Mesenchymal stem cell (in vitro differentiated cells and primary cell): ENCODE measurements at regions not wholly inside any gene's neighbourhood (a gene's known extent, or its start where the extent isn't known, plus 50 kb on each side); places are given as distances from the start of the nearest gene placed in this dataset.

Source experiments
- DNase-seq: peaks from one replicate; pipeline ENCODE4 v3.0.0-alpha.2; 2013
- H2AFZ ChIP-seq: one replicate; pipeline ENCODE4 v1.6.1; 2013; ENCODE audit warnings: low read depth, mild to moderate bottlenecking, control low read depth, inconsistent platforms, low read length, moderate library complexity
- H2AK5ac ChIP-seq: 2 replicates; pipeline ENCODE4 v1.6.1; 2013; ENCODE audit warnings: low read length, moderate library complexity, mild to moderate bottlenecking, inconsistent platforms; ENCODE audit not compliant: severe bottlenecking
- H2BK120ac ChIP-seq: one replicate; pipeline ENCODE4 v1.6.1; 2013; ENCODE audit warnings: low read depth, mild to moderate bottlenecking, inconsistent platforms, low read length, moderate library complexity
- H2BK12ac ChIP-seq, 2 experiments: one replicate each; pipeline ENCODE4 v1.6.1; 2013; ENCODE audit warnings: inconsistent platforms in 2 of 2, low read length in 2 of 2, mild to moderate bottlenecking in 2 of 2, moderate library complexity in 2 of 2, control low read depth in 1 of 2
- H2BK15ac ChIP-seq: one replicate; pipeline ENCODE4 v1.6.1; 2013; ENCODE audit warnings: mild to moderate bottlenecking, low read depth, inconsistent platforms; ENCODE audit not compliant: poor library complexity, severe bottlenecking
- H2BK5ac ChIP-seq: 2 replicates; pipeline ENCODE4 v1.6.1; 2013; ENCODE audit warnings: low read depth, mild to moderate bottlenecking, low read length, control low read depth, inconsistent platforms; ENCODE audit not compliant: poor library complexity, severe bottlenecking
- H3K14ac ChIP-seq, 2 experiments: one replicate each; pipeline ENCODE4 v1.6.1; 2013; ENCODE audit warnings: inconsistent platforms in 2 of 2, low read length in 2 of 2, control low read depth in 1 of 2, mild to moderate bottlenecking in 1 of 2, moderate library complexity in 1 of 2
- H3K18ac ChIP-seq, 2 experiments: one replicate each; pipeline ENCODE4 v1.6.1; 2013; ENCODE audit warnings: inconsistent platforms in 2 of 2, low read length in 2 of 2, control low read depth in 1 of 2, low read depth in 1 of 2, mild to moderate bottlenecking in 1 of 2
- H3K23ac ChIP-seq, 2 experiments: one replicate each; pipeline ENCODE4 v1.6.1; 2013; ENCODE audit warnings: inconsistent platforms in 2 of 2, low read length in 2 of 2, mild to moderate bottlenecking in 2 of 2, moderate library complexity in 2 of 2, control low read depth in 1 of 2
- H3K27ac ChIP-seq: 2 replicates; pipeline ENCODE4 v1.5.1; 2013; ENCODE audit warnings: mild to moderate bottlenecking, moderate library complexity, low read length, control low read depth, inconsistent platforms; ENCODE audit not compliant: poor library complexity, severe bottlenecking
- H3K27me3 ChIP-seq, 2 experiments: 2 replicates each; pipeline versions ENCODE4 v1.6.1 to v1.7.0; 2013; ENCODE audit warnings: low read length in 2 of 2, mild to moderate bottlenecking in 2 of 2, moderate library complexity in 2 of 2, control low read depth in 1 of 2, inconsistent platforms in 1 of 2; ENCODE audit not compliant: control insufficient read depth in 1 of 2, insufficient read depth in 1 of 2
- H3K36me3 ChIP-seq, 2 experiments: 2 replicates each; pipeline versions ENCODE4 v1.6.1 to v1.7.0; 2013; ENCODE audit warnings: low read length in 2 of 2, control low read depth in 1 of 2, inconsistent platforms in 1 of 2, low read depth in 1 of 2, mild to moderate bottlenecking in 1 of 2; ENCODE audit not compliant: insufficient read depth in 2 of 2, control insufficient read depth in 1 of 2
- H3K4ac ChIP-seq, 2 experiments: one replicate each; pipeline ENCODE4 v1.6.1; 2013; ENCODE audit warnings: inconsistent platforms in 2 of 2, low read length in 2 of 2, mild to moderate bottlenecking in 2 of 2, moderate library complexity in 2 of 2, control low read depth in 1 of 2, low read depth in 1 of 2
- H3K4me1 ChIP-seq: 2 replicates; pipeline ENCODE4 v1.6.1; 2013; ENCODE audit warnings: low read depth, low read length, control low read depth; ENCODE audit not compliant: control insufficient read depth, insufficient read depth
- H3K4me2 ChIP-seq: 2 replicates; pipeline ENCODE4 v1.6.1; 2013; ENCODE audit warnings: low read length, mild to moderate bottlenecking, inconsistent platforms; ENCODE audit not compliant: poor library complexity, severe bottlenecking
- H3K4me3 ChIP-seq, 2 experiments: 2 replicates each; pipeline versions ENCODE4 v1.5.1 to v1.7.0; 2013; ENCODE audit warnings: low read length in 2 of 2, mild to moderate bottlenecking in 2 of 2, control low read depth in 1 of 2, low read depth in 1 of 2; ENCODE audit not compliant: insufficient read depth in 1 of 2
- H3K79me1 ChIP-seq: replicated peaks from 2 replicates; pipeline ENCODE4 v1.6.1; 2013; ENCODE audit warnings: mild to moderate bottlenecking, control low read depth, low read length, inconsistent platforms; ENCODE audit not compliant: poor library complexity, severe bottlenecking
- H3K9ac ChIP-seq: 2 replicates; pipeline ENCODE4 v1.7.0; 2013; ENCODE audit warnings: mild to moderate bottlenecking, low read length, moderate library complexity
- H3K9me3 ChIP-seq: 2 replicates; pipeline ENCODE4 v1.7.0; 2013; ENCODE audit warnings: mild to moderate bottlenecking, low read length; ENCODE audit not compliant: control insufficient read depth
- H4K8ac ChIP-seq: one replicate; pipeline ENCODE4 v1.6.1; 2013; ENCODE audit warnings: inconsistent platforms, mild to moderate bottlenecking, low read length, moderate library complexity
- H4K91ac ChIP-seq: one replicate; pipeline ENCODE4 v1.6.1; 2013; ENCODE audit warnings: mild to moderate bottlenecking, low read length, inconsistent platforms
- WGBS: methylation state at CpG from one replicate; pipeline ENCODE4 v1.1.7; 2013; ENCODE audit warnings: mixed read lengths; 5-methylcytosine and 5-hydroxymethylcytosine counted together

DNA sequence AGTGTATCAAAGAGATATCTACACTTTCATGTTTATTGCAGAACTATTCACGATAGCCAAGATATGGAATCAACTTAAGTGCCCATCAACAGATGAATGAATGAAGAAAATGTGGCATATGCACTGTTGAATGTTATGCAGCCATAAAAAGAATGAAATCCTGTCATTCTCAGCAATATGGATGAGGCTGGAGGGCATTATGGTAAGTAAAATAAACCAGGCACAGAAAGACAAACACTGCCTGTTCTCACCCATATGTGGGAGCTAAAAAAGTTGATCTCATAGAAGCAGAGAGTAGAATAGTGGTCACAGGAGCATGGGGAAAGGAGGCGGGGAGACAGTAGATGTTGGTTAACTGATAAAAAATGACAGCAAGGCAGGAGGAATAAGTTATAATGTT is 561.8 kb downstream of the TOX3 start:
- no peak overlapping the region for H3K9ac ChIP-seq
- H3K27me3 ChIP-seq: peaks cover 0 to 6% of the 10 kb centered on the region in 2 experiments
- no peak overlapping the region for H3K4ac ChIP-seq
- H3K4me2 ChIP-seq: no peak overlapping the region
- H3K4me3 ChIP-seq: no peak overlapping the region
- no peak overlapping the region for H4K91ac ChIP-seq
- no peaks in the 10 kb centered on the region for H3K79me1 ChIP-seq
- no peak overlapping the region for H2BK120ac ChIP-seq
- 96% methylated on average over 2 of the region's 2 CpGs for WGBS
- H2BK5ac ChIP-seq: no peak overlapping the region
- no peak overlapping the region for H2BK12ac ChIP-seq
- H3K27ac ChIP-seq: no peak overlapping the region
- no peak overlapping the region for H3K14ac ChIP-seq
- H2AFZ ChIP-seq: no peak overlapping the region
- no peak overlapping the region for H4K8ac ChIP-seq
- no peaks in the 10 kb centered on the region for H3K36me3 ChIP-seq
- H3K9me3 ChIP-seq: no peaks in the 10 kb centered on the region
- no peak overlapping the region for H2AK5ac ChIP-seq
- H3K23ac ChIP-seq: no peak overlapping the region
- no peaks in the 10 kb centered on the region for H3K4me1 ChIP-seq
- H2BK15ac ChIP-seq: no peak overlapping the region
- H3K18ac ChIP-seq: no peak overlapping the region
- no peak for DNase-seq

DNA sequence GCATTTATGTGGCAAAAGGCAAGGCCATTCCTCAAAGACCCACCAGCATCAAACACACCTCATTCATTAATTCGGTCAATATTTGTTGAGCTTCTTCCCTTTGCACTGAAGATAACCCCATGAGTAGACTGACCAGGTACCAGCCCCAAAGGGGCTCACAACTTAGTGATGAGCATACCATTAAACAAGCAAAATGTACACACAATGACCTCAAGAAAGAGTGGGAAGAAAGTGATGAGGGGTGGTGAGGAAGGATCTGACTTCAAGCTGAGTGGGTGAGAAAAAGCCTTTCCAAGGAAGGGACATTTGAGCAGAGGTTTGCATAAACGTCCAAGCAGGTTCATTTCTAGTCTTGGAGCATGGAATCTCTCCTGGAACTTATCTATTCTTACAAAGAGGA is 562.5 kb downstream of the TOX3 start:
- H2BK5ac ChIP-seq: no peak overlapping the region
- no peak overlapping the region for H3K14ac ChIP-seq
- no peak overlapping the region for H4K91ac ChIP-seq
- H3K23ac ChIP-seq: no peak overlapping the region
- no peak overlapping the region for H4K8ac ChIP-seq
- H3K9me3 ChIP-seq: no peaks in the 10 kb centered on the region
- no peak overlapping the region for H3K27ac ChIP-seq
- no peak overlapping the region for H2BK15ac ChIP-seq
- no peak overlapping the region for H2BK120ac ChIP-seq
- no peak overlapping the region for H3K9ac ChIP-seq
- no peak overlapping the region for H2AK5ac ChIP-seq
- no peaks in the 10 kb centered on the region for H3K79me1 ChIP-seq
- no peak overlapping the region for H2AFZ ChIP-seq
- no peak for DNase-seq
- no peak overlapping the region for H3K18ac ChIP-seq
- H3K4me3 ChIP-seq: no peak overlapping the region
- H2BK12ac ChIP-seq: no peak overlapping the region
- peaks cover 0 to 6% of the 10 kb centered on the region in 2 experiments for H3K27me3 ChIP-seq
- H3K4me1 ChIP-seq: no peaks in the 10 kb centered on the region
- no peak overlapping the region for H3K4ac ChIP-seq
- H3K36me3 ChIP-seq: no peaks in the 10 kb centered on the region
- WGBS: 77% methylated on average over 1 of the region's 2 CpGs
- no peak overlapping the region for H3K4me2 ChIP-seq

- Histone ChIP-seq H3K9ac (no peak overlapping the region), H3K23ac (no peak overlapping the region), H2AK5ac (no peak overlapping the region), H3K27ac (no peak overlapping the region), H3K14ac (no peak overlapping the region), H3K79me1 (no peaks in the 10 kb centered on the region), H3K4me3 (no peak overlapping the region), H3K36me3 (no peaks in the 10 kb centered on the region), H4K8ac (no peak overlapping the region), H4K91ac (no peak overlapping the region), H2BK12ac (no peak overlapping the region), H2BK120ac (no peak overlapping the region), H2BK15ac (no peak overlapping the region), H3K18ac (no peak overlapping the region), H2BK5ac (no peak overlapping the region), H2AFZ (no peak overlapping the region), H3K4ac (no peak overlapping the region), H3K4me1 (no peaks in the 10 kb centered on the region), H3K27me3 (peaks cover 4 to 6% of the 10 kb centered on the region in 2 experiments), H3K4me2 (no peak overlapping the region), H3K9me3 (no peaks in the 10 kb centered on the region)
- 54% methylated on average over 8 of the region's 11 CpGs for WGBS
- peak; percentile 78 for DNase-seq
Observed at GRCh38 chr16:51982715-51983680, 563.9 kb downstream of the TOX3 start.

- no peak overlapping the region for H3K4me3 ChIP-seq
- no peak overlapping the region for H3K4me2 ChIP-seq
- H4K8ac ChIP-seq: peak overlapping the region; percentile 12
- H3K36me3 ChIP-seq: no peaks in the 10 kb centered on the region
- H3K23ac ChIP-seq: no peak overlapping the region
- 94% methylated on average over 3 of the region's 3 CpGs for WGBS
- H3K79me1 ChIP-seq: no peaks in the 10 kb centered on the region
- H2AFZ ChIP-seq: no peak overlapping the region
- no peak overlapping the region for H2AK5ac ChIP-seq
- H2BK120ac ChIP-seq: no peak overlapping the region
- no peak overlapping the region for H2BK15ac ChIP-seq
- no peak overlapping the region for H4K91ac ChIP-seq
- H3K4ac ChIP-seq: no peak overlapping the region
- no peak overlapping the region for H3K27ac ChIP-seq
- H2BK12ac ChIP-seq: peak overlapping the region; percentile 59 to 93
- DNase-seq: no peak
- H3K9me3 ChIP-seq: no peaks in the 10 kb centered on the region
- no peak overlapping the region for H2BK5ac ChIP-seq
- no peak overlapping the region for H3K14ac ChIP-seq
- no peak overlapping the region for H3K9ac ChIP-seq
- peaks cover 4 to 6% of the 10 kb centered on the region in 2 experiments for H3K27me3 ChIP-seq
- peak overlapping the region in 1 of 2 experiments; percentile 8 for H3K18ac ChIP-seq
- no peaks in the 10 kb centered on the region for H3K4me1 ChIP-seq
Observed at GRCh38 chr16:51981725-51982124, 565.2 kb downstream of the TOX3 start.
